ENCODE measurements at regions not wholly inside any gene's neighbourhood (a gene's known extent, or its start where the extent isn't known, plus 50 kb on each side); places are given as distances from the start of the nearest gene placed in this dataset.
"Not testable (repeated sequence)": the region's sequence is repeated elsewhere in the genome, so short reads cannot be mapped to it uniquely, and the experiment has no call there.

GRCh38 chr5:15357092-15357453 lies 142.9 kb upstream of the FBXL7 start:
- not testable (repeated sequence) for TF ChIP-seq CTCF (optimal IDR thresholded peaks at IDR 0.05 in 1 of 3, IDR thresholded peaks at IDR 0.05 in 1 of 3, conservative IDR thresholded peaks at IDR 0.05 in 1 of 3; ENCODE audit: extremely low read depth in 1 of 3, insufficient read depth in 2 of 3, low read length in 3 of 3); EZH2 (IDR thresholded peaks at IDR 0.05; ENCODE audit: low read length)
